Activated T-helper 1 cell treated with anti-CD3 and anti-CD28 coated beads, Interleukin-12 subunit alpha, Interleukin-12 subunit beta, Interleukin-2, Interleukin-4 antibody, amounts not matched to agents 30 ng/mL and 10 ng/mL and 1 ng/mL, durations not matched to agents 14 hours and 24 hours and 36 hours (primary cell): ENCODE measurements at regions not wholly inside any gene's neighbourhood (a gene's known extent, or its start where the extent isn't known, plus 50 kb on each side); places are given as distances from the start of the nearest gene placed in this dataset.
"Not testable (repeated sequence)": the region's sequence is repeated elsewhere in the genome, so short reads cannot be mapped to it uniquely, and the experiment has no call there.

Experiments used
- DNase-seq: peaks from one replicate; pipeline ENCODE4 v3.0.0; 2021; ENCODE audit warnings: low spot score
- H3K27ac Mint-ChIP-seq: one replicate; pipeline ENCODE4 v1.8.0; 2021; ENCODE audit warnings: mild to moderate bottlenecking, mixed read lengths
- H3K27me3 Mint-ChIP-seq: one replicate; pipeline ENCODE4 v1.8.0; 2022; ENCODE audit warnings: mild to moderate bottlenecking, moderate library complexity, mixed read lengths; ENCODE audit not compliant: insufficient read depth
- H3K36me3 Mint-ChIP-seq: one replicate; pipeline ENCODE4 v1.8.0; 2021; ENCODE audit warnings: low read depth, mixed read lengths
- H3K4me1 Mint-ChIP-seq: one replicate; pipeline ENCODE4 v1.8.0; 2021; ENCODE audit warnings: low read depth, mixed read lengths
- H3K4me3 Mint-ChIP-seq: one replicate; pipeline ENCODE4 v1.8.0; 2021; ENCODE audit warnings: mild to moderate bottlenecking, moderate library complexity, mixed read lengths
- H3K9me3 Mint-ChIP-seq: one replicate; pipeline ENCODE4 v1.8.0; 2021; ENCODE audit warnings: mixed read lengths
- intact Hi-C: fragments of 100-400 bp; cut with micrococcal nuclease; formaldehyde crosslinking; loops from one replicate; pipeline ENCODE4 v1.15.1; 2024

GRCh38 chr2:209307161-209308001 is 116.5 kb upstream of the MAP2 start:
- no peak for DNase-seq
- Mint-ChIP-seq H3K27me3 (peaks cover 1% of the 10 kb centered on the region), H3K4me1 (no peaks in the 10 kb centered on the region), H3K9me3 (no peaks in the 10 kb centered on the region), H3K27ac (no peak overlapping the region), H3K4me3 (no peak overlapping the region), H3K36me3 (no peaks in the 10 kb centered on the region)
- intact Hi-C loops = no loop called here

- H3K4me3 Mint-ChIP-seq = no peak overlapping the region
Observed at GRCh38 chr2:209308415-209308814, 115.4 kb upstream of the MAP2 start.

GRCh38 chr2:209311948-209312347 is 111.9 kb upstream of the MAP2 start:
- Mint-ChIP-seq H3K36me3 (no peaks in the 10 kb centered on the region), H3K27me3 (no peaks in the 10 kb centered on the region), H3K9me3 (no peaks in the 10 kb centered on the region), H3K4me1 (no peaks in the 10 kb centered on the region), H3K27ac (no peak overlapping the region), H3K4me3 (no peak overlapping the region)
- no peak for DNase-seq
- intact Hi-C loops = no loop called here

More at GRCh38 chr2:209308415-209308814, 115.4 kb upstream of the MAP2 start:
- intact Hi-C loops = no loop called here
- Mint-ChIP-seq H3K36me3 (no peaks in the 10 kb centered on the region), H3K27ac (no peak overlapping the region), H3K4me1 (no peaks in the 10 kb centered on the region), H3K27me3 (peaks cover 1% of the 10 kb centered on the region), H3K9me3 (no peaks in the 10 kb centered on the region)
- no peak for DNase-seq

- H3K27me3 Mint-ChIP-seq, H3K4me1 Mint-ChIP-seq, H3K4me3 Mint-ChIP-seq, DNase-seq, H3K9me3 Mint-ChIP-seq, intact Hi-C loops, H3K27ac Mint-ChIP-seq, H3K36me3 Mint-ChIP-seq: not testable (repeated sequence)
Observed at GRCh38 chr2:209312450-209312849, 111.4 kb upstream of the MAP2 start.

- Mint-ChIP-seq H3K27ac (no peak overlapping the region), H3K27me3 (no peaks in the 10 kb centered on the region), H3K4me3 (no peak overlapping the region), H3K9me3 (no peaks in the 10 kb centered on the region), H3K36me3 (no peaks in the 10 kb centered on the region), H3K4me1 (no peaks in the 10 kb centered on the region)
- no peak for DNase-seq
- intact Hi-C loops = no loop called here
Observed at GRCh38 chr2:209314653-209315052, 109.2 kb upstream of the MAP2 start.

GRCh38 chr2:209316141-209316540 is 107.7 kb upstream of the MAP2 start:
- Mint-ChIP-seq H3K4me3 (no peak overlapping the region), H3K27me3 (no peaks in the 10 kb centered on the region), H3K9me3 (no peaks in the 10 kb centered on the region), H3K27ac (no peak overlapping the region), H3K36me3 (no peaks in the 10 kb centered on the region), H3K4me1 (no peaks in the 10 kb centered on the region)
- no peak for DNase-seq
- intact Hi-C loops = no loop called here

GRCh38 chr2:209321076-209321475 is 102.8 kb upstream of the MAP2 start:
- no peaks in the 10 kb centered on the region for H3K36me3 Mint-ChIP-seq
- DNase-seq = no peak
- peaks cover 3% of the 10 kb centered on the region for H3K27me3 Mint-ChIP-seq
- H3K27ac Mint-ChIP-seq = no peak overlapping the region
- H3K4me1 Mint-ChIP-seq = no peaks in the 10 kb centered on the region
- no peak overlapping the region for H3K4me3 Mint-ChIP-seq
- no peaks in the 10 kb centered on the region for H3K9me3 Mint-ChIP-seq
- intact Hi-C loops = no loop called here

GRCh38 chr2:209321581-209321980 is 102.3 kb upstream of the MAP2 start:
- no peak for DNase-seq
- Mint-ChIP-seq H3K36me3 (no peaks in the 10 kb centered on the region), H3K4me1 (no peaks in the 10 kb centered on the region), H3K4me3 (no peak overlapping the region), H3K27ac (no peak overlapping the region), H3K9me3 (no peaks in the 10 kb centered on the region), H3K27me3 (peaks cover 3% of the 10 kb centered on the region)
- intact Hi-C loops = no loop called here

- Mint-ChIP-seq H3K9me3 (no peaks in the 10 kb centered on the region), H3K4me3 (no peak overlapping the region), H3K27me3 (peaks cover 3% of the 10 kb centered on the region), H3K27ac (no peak overlapping the region), H3K36me3 (no peaks in the 10 kb centered on the region), H3K4me1 (no peaks in the 10 kb centered on the region)
- intact Hi-C loops = no loop called here
- DNase-seq = no peak
Observed at GRCh38 chr2:209322041-209322440, 101.8 kb upstream of the MAP2 start.

GRCh38 chr2:209322905-209323512 is 100.8 kb upstream of the MAP2 start:
- no peaks in the 10 kb centered on the region for H3K4me1 Mint-ChIP-seq
- no peaks in the 10 kb centered on the region for H3K9me3 Mint-ChIP-seq
- intact Hi-C loops = no loop called here
- H3K36me3 Mint-ChIP-seq = no peaks in the 10 kb centered on the region
- DNase-seq = no peak
- H3K27me3 Mint-ChIP-seq = peaks cover 3% of the 10 kb centered on the region
- H3K27ac Mint-ChIP-seq = no peak overlapping the region
- H3K4me3 Mint-ChIP-seq = no peak overlapping the region

- H3K27ac Mint-ChIP-seq = no peak overlapping the region
- no peak for DNase-seq
- H3K36me3 Mint-ChIP-seq = no peaks in the 10 kb centered on the region
- no peaks in the 10 kb centered on the region for H3K4me1 Mint-ChIP-seq
- peaks cover 3% of the 10 kb centered on the region for H3K27me3 Mint-ChIP-seq
- intact Hi-C loops = no loop called here
- H3K9me3 Mint-ChIP-seq = no peaks in the 10 kb centered on the region
- H3K4me3 Mint-ChIP-seq = no peak overlapping the region
Observed at GRCh38 chr2:209323738-209324137, 100.1 kb upstream of the MAP2 start.

- Mint-ChIP-seq H3K4me1 (no peaks in the 10 kb centered on the region), H3K27ac (no peak overlapping the region), H3K9me3 (no peaks in the 10 kb centered on the region), H3K4me3 (no peak overlapping the region), H3K27me3 (peaks cover 3% of the 10 kb centered on the region), H3K36me3 (no peaks in the 10 kb centered on the region)
- intact Hi-C loops = no loop called here
- no peak for DNase-seq
Observed at GRCh38 chr2:209324281-209324680, 99.6 kb upstream of the MAP2 start.

GRCh38 chr2:209331291-209331844 is 92.5 kb upstream of the MAP2 start:
- no peak overlapping the region for H3K27ac Mint-ChIP-seq
- H3K9me3 Mint-ChIP-seq = no peaks in the 10 kb centered on the region

More at GRCh38 chr2:209331291-209331844, 92.5 kb upstream of the MAP2 start:
- intact Hi-C loops = loop anchor here (5.0 kb wide), 2 partner anchors 91 to 934 kb away; partner anchors contain the start of gene MAP2
- H3K36me3 Mint-ChIP-seq = no peaks in the 10 kb centered on the region
- H3K27me3 Mint-ChIP-seq = peaks cover 2% of the 10 kb centered on the region
- H3K4me1 Mint-ChIP-seq = no peaks in the 10 kb centered on the region
- no peak overlapping the region for H3K4me3 Mint-ChIP-seq
- DNase-seq = no peak
